GM19351 (cell line): ENCODE measurements at regions not wholly inside any gene's neighbourhood (a gene's known extent, or its start where the extent isn't known, plus 50 kb on each side); places are given as distances from the start of the nearest gene placed in this dataset.
A peak's percentile ranks its signal among the peaks of the same experiment; 100 is the strongest.

ENCODE experiments used
- ATAC-seq: cut with Tn5 transposase; IDR thresholded peaks from one replicate; pipeline ENCODE4 v1.9.1; 2021; ENCODE audit warnings: mild to moderate bottlenecking, moderate library complexity; ENCODE audit not compliant: unreplicated experiment

GRCh38 chr12:11446372-11446771 lies 51.0 kb upstream of the PRB2 start:
- no peak for ATAC-seq

DNA sequence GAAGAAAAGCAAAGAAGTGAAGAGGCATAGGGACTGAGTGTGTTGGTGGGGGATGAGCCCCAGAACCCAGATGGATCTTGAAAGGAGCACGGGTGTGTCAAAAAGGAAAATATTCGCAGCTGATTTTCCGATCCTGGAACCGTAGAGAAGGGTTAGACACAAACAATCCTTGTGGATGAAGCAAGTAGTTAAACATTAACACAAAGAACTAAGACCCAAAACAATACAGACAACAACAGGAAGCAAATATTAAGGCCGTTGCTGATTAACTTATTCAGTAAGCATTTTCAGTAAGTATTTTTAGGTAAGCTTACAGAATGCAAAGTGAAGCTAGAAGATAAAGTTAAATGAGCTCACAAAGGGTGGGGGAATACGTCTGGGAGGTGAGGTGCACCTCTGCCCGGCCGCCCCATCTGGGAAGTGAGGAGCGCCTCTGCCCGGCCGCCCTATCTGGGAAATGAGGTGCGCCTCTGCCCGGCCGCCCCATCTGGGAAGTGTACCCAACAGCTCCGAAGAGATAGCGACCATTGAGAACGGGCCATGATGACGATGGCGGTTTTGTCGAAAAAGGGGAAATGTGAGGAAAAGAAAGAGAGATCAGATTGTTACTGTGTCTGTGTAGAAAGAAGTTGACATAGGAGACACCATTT lies 62.8 kb upstream of the PRB2 start:
- ATAC-seq: no peak

DNA sequence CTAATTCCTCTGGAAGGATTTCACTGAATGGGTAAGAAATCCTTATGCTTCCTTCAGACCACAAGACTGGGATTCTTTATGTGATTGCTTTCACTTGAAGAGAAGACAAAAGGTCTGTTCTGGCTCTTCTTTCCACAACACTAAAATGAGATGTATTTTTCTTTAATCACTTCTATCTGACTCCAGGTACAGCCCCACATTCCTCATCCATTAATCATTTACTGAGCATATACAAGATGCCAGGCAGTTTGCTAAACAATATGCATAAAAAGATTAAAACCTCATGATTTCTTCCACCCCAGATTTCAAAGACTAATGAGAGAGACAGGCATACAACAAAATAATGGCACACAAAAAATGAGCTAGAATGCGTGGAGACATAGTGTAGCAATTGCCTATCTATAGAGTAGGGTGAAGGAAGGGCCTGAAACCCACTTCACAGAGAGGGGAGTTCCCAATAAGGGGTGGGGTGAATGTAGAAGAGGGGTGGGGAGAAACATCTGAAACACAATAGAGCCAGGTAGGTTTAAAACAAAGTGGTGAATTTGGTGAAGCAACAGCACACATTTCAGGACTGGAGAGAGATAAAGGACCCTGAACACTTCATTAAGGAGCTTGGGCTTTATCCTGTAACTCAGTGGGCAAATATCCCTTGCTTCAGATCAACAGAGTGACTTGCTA lies 65.1 kb upstream of the PRB2 start:
- ATAC-seq: no peak

DNA sequence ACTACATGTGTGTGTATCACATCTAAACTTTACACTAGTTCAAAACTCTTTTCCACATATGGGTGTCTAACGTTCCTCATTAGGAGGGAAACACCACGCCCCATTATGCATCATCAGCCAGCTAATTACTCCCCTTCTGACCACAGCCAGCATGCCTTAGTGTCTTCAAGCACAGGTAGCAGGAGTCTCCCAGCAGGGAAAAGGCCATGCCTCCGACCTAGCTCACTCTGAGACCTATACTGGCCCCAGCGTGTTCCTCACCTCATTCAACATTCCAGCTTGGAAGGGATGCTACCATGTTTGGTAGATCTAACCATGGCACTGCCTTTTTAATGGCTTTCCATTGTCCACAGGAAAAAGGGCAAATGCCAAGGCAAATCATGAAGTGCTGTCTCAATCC lies 66.1 kb upstream of the PRB2 start:
- no peak for ATAC-seq

- no peak for ATAC-seq
Observed at GRCh38 chr12:11477110-11477509, 81.7 kb upstream of the PRB2 start.

- no peak for ATAC-seq
Observed at GRCh38 chr12:11482955-11483354, 87.6 kb upstream of the PRB2 start.

- peak; percentile 90 for ATAC-seq
Observed at GRCh38 chr12:11486623-11487444, 91.5 kb upstream of the PRB2 start.

DNA sequence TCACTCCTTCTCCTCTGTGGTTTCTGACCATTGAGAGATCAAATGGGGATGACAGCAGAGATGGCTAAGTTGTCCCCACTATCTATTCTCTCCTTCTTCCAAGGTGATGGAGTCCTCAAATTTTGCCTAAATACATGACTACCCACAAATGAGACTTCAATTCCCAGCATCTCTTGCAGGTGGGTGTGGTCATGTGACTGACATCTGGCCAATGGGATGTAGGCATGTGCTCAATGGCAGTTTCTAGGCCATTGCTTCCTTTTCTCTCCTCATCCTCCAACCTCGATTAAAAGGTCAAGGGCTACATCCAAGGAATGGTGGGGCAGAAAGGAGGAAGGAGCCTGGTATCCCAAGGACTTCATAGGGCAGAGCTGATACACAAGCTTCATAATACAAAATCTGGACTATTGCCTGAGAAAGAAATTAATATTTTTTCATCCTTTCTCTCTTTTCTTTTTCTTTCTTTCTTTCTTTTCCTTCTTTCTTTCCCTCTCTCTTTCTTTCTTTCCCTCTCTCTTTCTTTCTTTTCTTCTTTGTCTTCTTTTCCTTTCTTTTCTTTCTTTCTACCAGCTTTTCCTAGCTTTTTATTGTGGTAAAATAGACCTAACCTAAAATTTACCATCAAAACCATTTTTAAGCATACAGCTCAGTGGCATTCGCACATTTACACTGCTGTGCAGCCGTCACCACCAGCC lies 100.9 kb upstream of the PRB2 start:
- no peak for ATAC-seq

DNA sequence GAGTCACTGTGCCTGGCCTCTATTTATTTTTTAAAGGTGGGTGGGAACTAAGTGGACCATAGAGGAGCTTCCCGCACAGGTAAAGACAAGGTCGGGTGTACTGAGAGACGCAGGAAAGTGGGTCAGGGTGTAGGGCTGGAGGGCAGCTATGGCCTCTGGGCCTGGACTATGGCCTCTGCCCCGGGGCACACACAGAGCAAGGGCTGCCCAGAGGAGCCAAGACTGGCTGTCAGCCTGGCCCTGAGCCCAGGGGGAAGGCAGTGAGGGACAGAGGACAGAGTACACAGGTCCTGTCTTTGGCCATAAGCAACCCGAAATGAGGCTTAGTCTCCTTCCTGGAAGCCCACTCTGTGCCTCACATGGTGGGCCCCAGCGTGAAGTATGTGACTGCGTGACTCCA lies 102.1 kb upstream of the PRB2 start:
- ATAC-seq: no peak

DNA sequence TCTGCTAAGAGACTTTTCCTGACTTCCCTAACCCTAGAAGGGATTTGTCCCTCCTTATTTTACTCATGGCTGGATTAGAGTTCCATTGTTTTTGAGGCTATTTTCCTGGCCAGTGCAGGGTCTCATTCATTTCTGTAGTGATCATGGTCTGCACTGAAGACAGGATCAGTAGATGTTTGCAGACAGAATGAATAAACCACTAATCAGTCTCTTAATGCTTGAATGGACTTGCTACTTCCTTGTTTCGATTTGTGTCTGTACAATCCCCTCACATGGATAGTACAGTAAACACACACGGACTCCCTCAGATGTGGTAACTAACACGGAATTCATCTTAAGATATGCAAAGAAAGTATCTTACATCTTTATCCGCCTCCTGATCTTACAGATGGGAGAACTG lies 102.6 kb upstream of the PRB2 start:
- peak; percentile 88 for ATAC-seq

DNA sequence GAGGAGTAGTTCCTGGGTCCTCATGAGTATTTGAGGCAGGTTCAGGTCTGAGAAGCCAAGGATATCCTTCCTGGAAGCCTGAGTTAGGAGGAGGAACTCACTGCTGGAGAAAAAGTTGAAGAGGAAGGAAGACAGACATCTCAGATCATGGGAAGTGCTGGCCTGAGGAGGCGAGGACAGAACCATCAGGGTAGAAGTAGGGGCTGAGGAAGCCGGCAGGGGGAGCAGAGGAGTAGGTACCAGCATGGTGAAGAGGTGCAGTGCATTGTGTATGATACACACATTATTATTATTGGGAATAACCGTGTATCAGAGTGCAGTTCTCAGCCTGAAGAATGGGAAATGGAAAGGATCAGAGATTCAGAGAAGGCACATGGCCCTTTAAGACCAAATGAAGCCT lies 103.2 kb upstream of the PRB2 start:
- ATAC-seq: peak; percentile 53

DNA sequence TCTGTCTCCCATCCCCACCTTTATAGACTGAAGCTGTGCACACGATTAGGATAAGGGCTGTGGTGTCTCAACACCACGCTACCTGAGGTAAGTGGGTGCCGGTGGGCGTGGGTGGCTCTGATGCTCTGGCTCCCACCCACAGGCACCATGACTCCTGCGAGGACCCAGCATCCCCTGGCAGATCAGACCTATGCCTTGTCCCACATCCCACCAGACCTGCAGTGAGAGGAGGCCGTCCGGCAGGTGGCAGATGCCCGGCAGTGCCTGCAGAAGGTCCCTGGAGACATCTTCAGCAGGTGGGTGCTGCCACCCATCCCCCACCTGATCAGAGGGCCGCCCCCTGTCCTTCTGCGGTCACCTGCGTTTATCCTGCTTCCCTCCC lies 104.4 kb upstream of the PRB2 start:
- no peak for ATAC-seq

GRCh38 chr12:11500188-11500860 lies 105.0 kb upstream of the PRB2 start:
- no peak for ATAC-seq

DNA sequence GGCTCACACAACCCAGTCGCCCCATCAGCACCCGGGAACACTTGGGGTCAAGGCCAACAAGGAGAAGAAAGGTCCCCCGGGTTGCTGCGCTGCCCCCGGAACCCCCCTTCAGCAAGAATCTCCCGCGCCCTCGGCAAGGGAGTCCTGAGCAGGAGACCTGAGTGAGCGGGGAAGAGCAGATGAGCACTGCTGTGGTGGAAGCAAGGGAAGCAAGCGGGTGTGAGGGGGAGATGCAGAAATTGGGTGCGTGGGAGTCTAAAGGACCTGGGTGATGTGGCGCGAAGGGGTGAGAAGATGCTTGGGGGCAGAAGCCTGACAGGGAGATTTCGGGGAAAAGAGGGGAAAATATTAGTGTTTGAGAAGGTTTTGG lies 105.5 kb upstream of the PRB2 start:
- no peak for ATAC-seq

DNA sequence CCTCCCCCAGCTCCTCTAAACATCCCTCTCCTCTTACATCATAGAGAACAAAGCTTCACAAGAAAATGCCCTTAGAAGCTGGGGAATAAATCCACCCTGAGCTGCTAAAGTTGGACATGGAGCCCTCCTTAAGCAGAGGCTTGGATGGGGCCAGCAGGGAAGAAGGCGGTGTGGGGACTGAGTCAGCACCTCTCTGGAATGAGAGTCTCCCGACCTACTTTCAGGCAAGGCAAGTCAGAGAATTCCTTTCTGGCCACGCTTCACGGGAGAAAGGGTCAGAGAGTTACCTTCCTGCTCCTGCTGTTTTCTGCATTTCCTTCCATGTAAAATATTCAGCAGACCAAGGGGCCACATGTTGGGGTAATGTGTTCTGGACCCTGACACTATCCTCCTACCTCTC lies 113.3 kb upstream of the PRB2 start:
- no peak for ATAC-seq

- no peak for ATAC-seq
Observed at GRCh38 chr12:11509326-11509725, 114.0 kb upstream of the PRB2 start.

GRCh38 chr12:11510671-11511070 lies 115.3 kb upstream of the PRB2 start:
- no peak for ATAC-seq

GRCh38 chr12:11513288-11513687 lies 117.9 kb upstream of the PRB2 start:
- ATAC-seq: no peak

GRCh38 chr12:11517080-11517479 lies 121.7 kb upstream of the PRB2 start:
- ATAC-seq: no peak

DNA sequence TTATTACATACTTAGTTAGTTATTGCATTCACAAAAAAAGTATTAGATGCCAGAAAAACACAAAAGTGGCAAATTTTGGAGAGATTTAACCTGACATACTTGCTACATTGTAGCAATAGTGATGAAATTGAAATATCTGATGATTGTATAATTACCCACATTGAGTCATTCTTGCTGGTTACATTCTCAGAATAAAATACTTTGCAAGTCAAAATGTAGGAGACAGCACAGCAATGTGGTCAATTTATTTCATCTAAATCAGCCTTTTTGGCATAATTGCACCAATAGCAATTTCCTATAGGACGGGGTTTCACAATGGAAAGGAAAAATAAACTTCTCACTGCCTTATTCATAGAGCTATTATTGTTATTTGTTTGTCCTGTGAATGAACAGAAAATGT lies 125.0 kb upstream of the ETV6 start:
- no peak for ATAC-seq

DNA sequence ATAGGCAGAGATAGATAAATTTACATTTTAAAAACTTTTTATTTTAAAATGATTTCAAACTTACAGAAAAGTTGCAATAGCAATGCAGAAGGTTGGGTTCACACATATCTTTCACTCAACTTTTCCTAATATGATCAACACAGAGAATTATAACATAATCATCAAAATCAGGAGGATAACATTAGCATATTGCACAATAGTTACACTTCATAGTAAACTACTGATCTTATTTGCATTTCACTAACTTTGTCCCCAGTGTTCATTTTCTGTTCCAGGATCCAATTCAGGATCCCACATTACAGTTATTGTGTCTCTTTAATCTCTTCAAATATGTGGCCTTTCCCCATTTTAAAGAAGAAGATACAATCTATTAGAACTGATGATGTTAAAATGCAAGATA lies 115.4 kb upstream of the ETV6 start:
- no peak for ATAC-seq
